ENCODE measurements at regions not wholly inside any gene's neighbourhood (a gene's known extent, or its start where the extent isn't known, plus 50 kb on each side); places are given as distances from the start of the nearest gene placed in this dataset.

DNA sequence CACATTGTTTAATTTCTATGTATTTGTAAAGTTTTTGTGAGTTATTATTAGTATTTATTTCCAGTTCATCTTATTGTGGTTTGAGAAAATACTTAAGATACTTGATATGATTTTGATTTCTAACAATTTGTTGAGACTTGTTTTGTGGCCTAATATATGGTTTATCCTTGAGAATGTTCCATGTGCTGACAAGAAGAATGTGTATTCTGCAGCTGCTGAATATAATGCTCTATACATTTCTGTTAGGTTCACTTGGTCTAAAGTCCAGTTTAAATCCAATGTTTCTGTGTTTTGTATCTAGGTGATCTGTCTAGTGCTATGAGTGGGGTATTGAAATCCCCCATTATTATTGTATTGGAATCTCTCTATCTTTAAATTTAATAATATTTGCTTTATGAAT, 201.3 kb downstream of the FSIP2 start:
- TF ChIP-seq, protein P1, sequence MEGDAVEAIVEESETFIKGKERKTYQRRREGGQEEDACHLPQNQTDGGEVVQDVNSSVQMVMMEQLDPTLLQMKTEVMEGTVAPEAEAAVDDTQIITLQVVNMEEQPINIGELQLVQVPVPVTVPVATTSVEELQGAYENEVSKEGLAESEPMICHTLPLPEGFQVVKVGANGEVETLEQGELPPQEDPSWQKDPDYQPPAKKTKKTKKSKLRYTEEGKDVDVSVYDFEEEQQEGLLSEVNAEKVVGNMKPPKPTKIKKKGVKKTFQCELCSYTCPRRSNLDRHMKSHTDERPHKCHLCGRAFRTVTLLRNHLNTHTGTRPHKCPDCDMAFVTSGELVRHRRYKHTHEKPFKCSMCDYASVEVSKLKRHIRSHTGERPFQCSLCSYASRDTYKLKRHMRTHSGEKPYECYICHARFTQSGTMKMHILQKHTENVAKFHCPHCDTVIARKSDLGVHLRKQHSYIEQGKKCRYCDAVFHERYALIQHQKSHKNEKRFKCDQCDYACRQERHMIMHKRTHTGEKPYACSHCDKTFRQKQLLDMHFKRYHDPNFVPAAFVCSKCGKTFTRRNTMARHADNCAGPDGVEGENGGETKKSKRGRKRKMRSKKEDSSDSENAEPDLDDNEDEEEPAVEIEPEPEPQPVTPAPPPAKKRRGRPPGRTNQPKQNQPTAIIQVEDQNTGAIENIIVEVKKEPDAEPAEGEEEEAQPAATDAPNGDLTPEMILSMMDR (IDR thresholded peaks at IDR 0.05), result no peak
- no peak for TF ChIP-seq POLR2A (IDR thresholded peaks at IDR 0.05)

Data from prostate gland (tissue), 2 donors.